ENCODE measurements at regions not wholly inside any gene's neighbourhood (a gene's known extent, or its start where the extent isn't known, plus 50 kb on each side); places are given as distances from the start of the nearest gene placed in this dataset.
A peak's percentile ranks its signal among the peaks of the same experiment; 100 is the strongest.

DNA sequence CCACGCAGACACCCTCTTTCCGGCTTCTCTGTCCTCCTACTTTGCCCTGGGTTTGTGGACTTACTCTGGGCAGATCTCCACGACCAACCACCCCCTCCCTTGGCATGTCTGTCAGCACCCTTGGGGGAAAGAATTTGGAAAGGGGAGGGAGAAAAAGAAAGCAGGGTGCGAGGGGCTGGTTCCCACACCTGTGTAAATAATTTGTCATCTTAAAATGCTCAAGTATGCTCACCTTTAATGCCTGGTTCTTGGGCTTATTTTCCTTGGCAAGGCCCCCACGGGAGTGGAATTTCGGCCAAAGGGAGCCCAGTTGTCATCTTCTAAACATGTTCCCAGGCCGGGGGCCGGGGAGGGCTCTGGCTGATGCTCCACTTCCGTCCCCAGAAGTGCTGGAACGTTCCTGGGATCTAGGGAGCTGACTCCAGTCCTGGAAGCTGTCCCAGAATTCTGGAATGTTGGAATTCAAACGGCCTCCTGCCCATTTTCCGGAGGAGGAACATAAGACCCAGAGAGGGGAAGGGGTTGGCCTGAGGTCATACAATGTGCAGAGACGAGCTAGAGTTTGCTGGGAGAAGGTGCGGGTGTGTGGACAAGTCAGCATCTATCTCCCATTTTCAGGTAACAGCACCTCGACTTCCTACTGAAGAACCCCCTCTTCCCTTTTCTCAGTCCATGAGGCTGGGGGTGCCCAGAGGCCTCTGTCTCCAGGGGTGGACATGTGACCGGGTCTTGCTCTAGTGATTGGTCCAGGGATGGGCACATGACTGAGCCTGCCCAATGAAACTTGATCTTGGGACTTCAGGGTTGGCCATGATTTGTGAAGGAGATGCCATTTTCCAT lies 122.3 kb downstream of the CEBPB start:
- DNase-seq (ENCODE audit: low read depth in 2 of 2), result no peak

DNA sequence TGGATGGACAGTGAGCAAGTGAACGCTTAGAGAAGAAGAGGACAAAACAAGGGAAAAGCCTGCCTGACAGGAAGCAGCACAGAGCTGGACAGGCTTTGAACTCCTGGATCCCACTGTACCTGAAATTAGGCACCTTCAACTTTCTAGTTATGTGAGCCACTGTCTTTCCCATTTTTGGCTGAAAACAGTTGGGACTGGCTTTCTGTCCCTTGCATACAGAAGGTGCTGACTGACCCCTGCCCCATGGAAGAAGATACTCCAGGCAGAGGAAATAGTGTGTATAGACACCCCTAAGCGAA lies 122.8 kb downstream of the CEBPB start:
- no peak for DNase-seq (ENCODE audit: low read depth in 2 of 2)

DNA sequence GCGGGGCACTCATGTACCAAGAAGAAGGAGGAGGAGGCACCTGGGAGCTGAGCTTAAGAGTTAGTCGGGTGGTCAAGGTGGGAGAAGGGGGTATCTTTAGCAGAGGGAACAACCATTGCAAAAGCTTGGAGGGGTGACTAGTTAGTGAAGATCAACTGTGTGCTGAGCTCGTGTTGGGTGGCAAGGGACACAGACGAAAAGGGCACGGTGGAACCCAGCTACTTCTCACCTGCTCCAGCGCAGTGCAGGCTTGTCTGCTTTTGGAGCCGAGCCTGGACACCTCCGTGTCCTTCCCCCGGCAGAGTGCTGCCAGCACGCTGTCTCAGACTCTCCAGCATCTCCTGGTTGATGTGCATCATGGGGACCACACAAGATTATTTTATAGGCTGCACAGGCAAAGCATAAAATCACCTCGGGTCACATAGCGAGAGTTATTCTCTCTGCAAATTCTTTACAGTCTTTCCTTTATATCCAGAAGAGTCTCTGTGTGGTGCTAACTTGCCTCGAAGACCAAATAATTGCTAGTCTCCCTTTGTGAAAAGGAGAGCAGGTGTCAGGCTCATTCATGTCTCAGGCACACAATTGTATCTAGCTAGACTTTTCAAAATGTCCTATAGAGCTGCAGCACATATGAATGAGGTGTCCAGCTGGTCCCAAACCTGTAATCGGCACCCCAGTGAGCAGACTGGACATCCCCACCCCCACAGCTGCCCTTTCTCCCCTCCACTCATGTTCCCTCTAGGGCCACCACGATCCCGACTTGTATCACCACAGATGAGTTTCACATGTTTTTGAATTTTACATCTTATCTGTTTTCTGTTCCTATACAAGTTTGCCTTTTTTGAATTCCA lies 123.4 kb downstream of the CEBPB start:
- DNase-seq (ENCODE audit: low read depth in 2 of 2), result no peak

GRCh38 chr20:50314678-50315335 lies 124.2 kb downstream of the CEBPB start:
- DNase-seq (ENCODE audit: low read depth in 2 of 2), result no peak

GRCh38 chr20:50315586-50316551 lies 125.2 kb downstream of the CEBPB start:
- DNase-seq (ENCODE audit: low read depth in 2 of 2), result no peak

DNA sequence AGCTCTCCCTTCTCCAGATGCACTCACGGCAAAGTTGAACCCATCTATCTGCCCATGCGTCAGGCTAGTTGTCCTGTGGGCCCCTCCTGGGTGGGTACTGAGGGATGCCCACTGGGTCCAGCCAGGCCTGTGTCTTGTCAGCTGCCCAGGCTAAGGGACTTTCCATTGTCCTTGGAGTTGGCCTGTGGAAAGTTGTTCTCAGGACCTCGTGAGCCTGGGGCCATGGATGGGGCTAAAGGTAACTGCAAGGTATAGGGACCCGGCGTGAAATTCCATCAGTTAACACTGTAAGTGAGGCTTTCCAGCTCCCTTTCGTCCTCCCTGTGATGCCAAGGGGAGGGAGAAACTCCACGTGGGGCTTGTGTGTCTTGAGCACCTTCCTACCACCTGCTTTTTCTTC lies 126.5 kb downstream of the CEBPB start:
- no peak for DNase-seq (ENCODE audit: low read depth in 2 of 2)

- DNase-seq (ENCODE audit: low read depth in 2 of 2), result no peak
Measured at GRCh38 chr20:50317609-50318008, 127.0 kb downstream of the CEBPB start.

GRCh38 chr20:50318710-50319109 lies 128.1 kb downstream of the CEBPB start:
- no peak for DNase-seq (ENCODE audit: low read depth in 2 of 2)

- no peak for DNase-seq (ENCODE audit: low read depth in 2 of 2)
Measured at GRCh38 chr20:50320005-50320900, 129.6 kb downstream of the CEBPB start.

DNA sequence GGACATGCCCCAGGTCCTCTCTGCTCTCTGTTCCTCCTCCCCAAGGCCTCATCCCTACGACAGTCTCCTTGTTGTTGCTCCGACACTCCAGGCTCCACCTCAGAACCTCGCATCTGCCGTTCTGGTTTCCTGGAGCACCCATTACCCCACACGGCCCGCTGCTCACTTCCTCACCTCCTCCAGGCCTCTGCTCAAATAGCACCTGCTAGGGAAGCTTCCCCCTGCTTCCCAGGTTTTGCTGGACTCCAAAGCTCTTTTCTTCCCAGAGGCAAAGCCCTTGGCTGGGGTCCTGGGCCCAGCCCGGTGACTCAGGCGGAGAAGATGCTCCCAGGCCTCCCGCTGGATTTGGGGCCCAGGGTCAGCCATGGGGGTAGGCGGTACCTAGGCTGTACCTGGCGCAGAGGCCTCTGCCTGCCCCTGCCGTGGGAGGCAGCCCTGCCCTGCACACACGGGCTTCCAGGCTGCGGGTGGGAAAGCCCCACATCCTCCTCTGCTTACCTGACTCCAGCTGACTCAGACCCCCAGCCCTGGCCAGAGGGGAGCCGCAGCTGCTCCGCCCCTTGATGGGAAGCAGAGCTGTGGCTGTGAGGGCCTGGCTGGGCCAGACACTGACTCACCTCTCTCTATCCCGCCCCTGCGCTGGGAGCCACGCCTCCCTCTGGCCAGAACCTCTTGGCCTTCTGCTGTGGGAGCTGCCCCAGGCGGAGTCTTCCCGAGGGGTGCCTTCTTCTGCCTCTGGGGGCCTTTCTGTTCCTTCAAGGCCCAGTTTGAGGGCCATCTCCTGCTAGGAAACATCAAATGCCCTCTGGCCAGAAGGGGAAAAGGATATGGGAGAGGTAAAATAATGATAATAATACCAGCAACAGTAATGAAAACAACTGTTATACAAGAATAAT lies 130.5 kb downstream of the CEBPB start:
- DNase-seq (ENCODE audit: low read depth in 2 of 2), result peak; percentile 43 to 70

GRCh38 chr20:50321797-50322480 lies 131.3 kb downstream of the CEBPB start:
- DNase-seq (ENCODE audit: low read depth in 2 of 2), result no peak

GRCh38 chr20:50322703-50323131 lies 132.1 kb downstream of the CEBPB start:
- DNase-seq (ENCODE audit: low read depth in 2 of 2), result no peak

GRCh38 chr20:50323209-50323608 lies 132.6 kb downstream of the CEBPB start:
- DNase-seq (ENCODE audit: low read depth in 2 of 2), result no peak

DNA sequence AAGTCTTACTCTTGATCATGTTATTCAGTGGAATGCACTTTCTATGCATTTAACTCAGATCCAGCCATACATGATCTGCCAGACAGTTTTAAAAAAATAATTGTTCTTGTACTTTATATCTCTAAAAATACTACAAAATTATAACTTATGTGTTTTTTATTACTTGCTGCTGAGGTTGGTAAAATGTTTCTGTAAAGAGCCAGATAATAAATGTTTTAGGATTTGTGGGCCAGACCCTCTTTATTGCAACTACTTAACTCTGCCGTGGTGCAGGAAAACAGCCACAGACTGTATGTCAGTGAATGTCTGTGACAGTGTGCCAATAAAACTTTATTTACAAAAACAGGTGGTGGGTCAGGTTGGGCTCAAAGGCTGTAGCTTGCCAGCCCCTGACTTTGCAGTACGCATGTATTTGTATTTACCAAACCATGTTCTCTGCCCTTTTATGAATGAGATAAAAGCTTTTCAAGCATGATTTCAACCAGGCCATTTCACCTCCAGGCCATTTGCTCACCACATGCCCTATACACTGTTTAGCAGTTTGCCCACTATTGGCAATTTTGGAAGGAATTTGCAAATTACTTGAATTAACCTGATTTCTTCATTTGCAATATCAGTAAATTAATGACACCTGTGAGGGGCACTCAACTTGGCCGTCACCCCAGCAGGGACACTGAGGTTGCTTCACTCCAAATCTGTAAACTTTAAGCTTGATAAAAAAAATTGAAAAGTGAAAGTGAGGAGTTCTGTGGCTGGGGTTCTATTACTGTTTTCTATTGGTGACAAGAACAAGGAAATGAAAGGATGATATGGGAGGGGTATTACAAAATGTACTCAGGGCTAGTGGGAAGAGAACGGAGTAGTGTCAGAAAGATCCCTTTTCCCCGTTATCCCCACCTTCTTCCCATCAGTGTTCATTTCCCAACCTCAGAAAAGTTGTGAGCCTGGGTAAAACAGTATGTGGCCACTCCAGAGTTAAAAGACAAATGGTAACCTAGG lies 133.4 kb downstream of the CEBPB start:
- DNase-seq (ENCODE audit: low read depth in 2 of 2), result no peak

GRCh38 chr20:50325215-50325614 lies 134.6 kb downstream of the CEBPB start:
- DNase-seq (ENCODE audit: low read depth in 2 of 2), result no peak

- DNase-seq (ENCODE audit: low read depth in 2 of 2), result no peak
Measured at GRCh38 chr20:50325651-50326050, 135.0 kb downstream of the CEBPB start.

DNA sequence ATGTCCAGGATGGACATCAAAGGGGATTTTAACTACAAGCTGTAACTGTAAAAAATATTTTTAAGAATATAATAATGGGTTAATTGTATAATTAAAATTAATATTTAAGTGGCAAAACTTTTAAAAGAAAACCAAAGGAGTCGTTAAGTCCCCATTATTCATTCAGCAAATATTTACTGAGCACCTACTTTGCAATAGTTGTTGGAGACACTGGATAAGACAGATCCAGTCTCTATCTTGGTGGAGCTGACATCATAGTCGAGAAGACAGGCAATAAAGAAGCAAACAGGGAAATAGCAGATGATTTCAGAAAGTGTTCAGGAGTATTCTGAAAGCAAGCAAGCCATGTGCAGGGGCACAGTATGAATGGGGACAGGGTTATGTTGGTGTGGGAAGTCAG lies 137.0 kb downstream of the CEBPB start:
- DNase-seq (ENCODE audit: low read depth in 2 of 2), result no peak

Data from stimulated activated CD8-positive, alpha-beta memory T cell treated with anti-CD3 and anti-CD28 coated beads, Interleukin-15, amount 100 ng/mL, for 48 hours (primary cell).